ENCODE measurements at regions not wholly inside any gene's neighbourhood (a gene's known extent, or its start where the extent isn't known, plus 50 kb on each side); places are given as distances from the start of the nearest gene placed in this dataset.

- no peak for DNase-seq (ENCODE audit: low read depth)
- no peak overlapping the region for H3K4me3 ChIP-seq (ENCODE audit: low read depth, low read length)
- TF ChIP-seq CTCF (IDR thresholded peaks at IDR 0.05; ENCODE audit: low read depth, low read length, missing control alignments) = no peak
- in situ Hi-C loops (cut with HindIII; ENCODE audit: low sequenced_read_pairs) = no loop called here
Measured at GRCh38 chr2:71782323-71782722, 329.0 kb downstream of the DYSF start.

GRCh38 chr2:71781695-71782228, 328.4 kb downstream of the DYSF start:
- in situ Hi-C loops (cut with HindIII; ENCODE audit: low sequenced_read_pairs) = no loop called here
- no peak overlapping the region for H3K4me3 ChIP-seq (ENCODE audit: low read depth, low read length)
- no peak for TF ChIP-seq CTCF (IDR thresholded peaks at IDR 0.05; ENCODE audit: low read depth, low read length, missing control alignments)
- DNase-seq (ENCODE audit: low read depth) = no peak

- no peak overlapping the region for H3K4me3 ChIP-seq (ENCODE audit: low read depth, low read length)
- no peak for TF ChIP-seq CTCF (IDR thresholded peaks at IDR 0.05; ENCODE audit: low read depth, low read length, missing control alignments)
- in situ Hi-C loops (cut with HindIII; ENCODE audit: low sequenced_read_pairs) = no loop called here
- no peak for DNase-seq (ENCODE audit: low read depth)
Measured at GRCh38 chr2:71780162-71780561, 326.8 kb downstream of the DYSF start.

GRCh38 chr2:71779774-71780105, 326.4 kb downstream of the DYSF start:
- DNase-seq (ENCODE audit: low read depth) = no peak
- in situ Hi-C loops (cut with HindIII; ENCODE audit: low sequenced_read_pairs) = no loop called here
- TF ChIP-seq CTCF (IDR thresholded peaks at IDR 0.05; ENCODE audit: low read depth, low read length, missing control alignments) = no peak
- no peak overlapping the region for H3K4me3 ChIP-seq (ENCODE audit: low read depth, low read length)

- no peak overlapping the region for H3K4me3 ChIP-seq (ENCODE audit: low read depth, low read length)
- peak; percentile 54 for DNase-seq (ENCODE audit: low read depth)
- TF ChIP-seq CTCF (IDR thresholded peaks at IDR 0.05; ENCODE audit: low read depth, low read length, missing control alignments) = peak; percentile 41
- in situ Hi-C loops (cut with HindIII; ENCODE audit: low sequenced_read_pairs) = no loop called here
Measured at GRCh38 chr2:71778936-71779773, 325.8 kb downstream of the DYSF start.

GRCh38 chr2:71778514-71778913, 325.2 kb downstream of the DYSF start:
- in situ Hi-C loops (cut with HindIII; ENCODE audit: low sequenced_read_pairs) = no loop called here
- H3K4me3 ChIP-seq (ENCODE audit: low read depth, low read length) = no peak overlapping the region
- DNase-seq (ENCODE audit: low read depth) = no peak
- no peak for TF ChIP-seq CTCF (IDR thresholded peaks at IDR 0.05; ENCODE audit: low read depth, low read length, missing control alignments)
